ENCODE measurements at regions not wholly inside any gene's neighbourhood (a gene's known extent, or its start where the extent isn't known, plus 50 kb on each side); places are given as distances from the start of the nearest gene placed in this dataset.

- DNase-seq (ENCODE audit: low read depth, low spot score): no peak
- no peaks in the 10 kb centered on the region for H3K27me3 ChIP-seq (ENCODE audit: control insufficient read depth in 2 of 2, insufficient read depth in 2 of 2, low read length in 2 of 2)
- H3K4me2 ChIP-seq (ENCODE audit: insufficient read depth, low read length): no peak overlapping the region
- no peaks in the 10 kb centered on the region for H3K79me2 ChIP-seq (ENCODE audit: control insufficient read depth, insufficient read depth, low read length)
- H3K36me3 ChIP-seq (ENCODE audit: control insufficient read depth in 2 of 2, extremely low read depth in 1 of 2, insufficient read depth in 2 of 2, low read length in 2 of 2): peaks cover 0 to 9% of the 10 kb centered on the region in 2 experiments
- no peak overlapping the region for H3K27ac ChIP-seq (ENCODE audit: insufficient read depth, low read depth, low read length)
- no peak for FAIRE-seq
- TF ChIP-seq MYC (IDR thresholded peaks at IDR 0.05; ENCODE audit: low read depth, low read length) (no peak), EZH2 (IDR thresholded peaks at IDR 0.05; ENCODE audit: borderline replicate concordance, low read depth, low read length, severe bottlenecking) (no peak)
- no peaks in the 10 kb centered on the region for H3K9me1 ChIP-seq (replicated peaks; ENCODE audit: control insufficient read depth, extremely low read depth, insufficient read depth, low read length)
- ChIA-PET CTCF (no interaction called here), POLR2A (no interaction called here)
- dilution Hi-C loops (cut with MboI; ENCODE audit: extremely low pct_ligation_motif_present, low sequenced_read_pairs) (no loop called here), intact Hi-C loops (cut with micrococcal nuclease) (no loop called here)
- no peak overlapping the region for H2AFZ ChIP-seq (ENCODE audit: low read depth, low read length)
- H3K4me1 ChIP-seq (ENCODE audit: control insufficient read depth, extremely low read depth, insufficient read depth, low read length): no peaks in the 10 kb centered on the region
- H3K4me3 ChIP-seq (replicated peaks in 1 of 3; ENCODE audit: insufficient read depth in 1 of 3, low read depth in 1 of 3, low read length in 3 of 3): no peak overlapping the region
- BruUV-seq (replicated peaks): no TSS peak
- no peaks in the 10 kb centered on the region for H4K20me1 ChIP-seq (replicated peaks; ENCODE audit: control insufficient read depth, extremely low read depth, insufficient read depth, low read length)
- no peak overlapping the region for H3K9ac ChIP-seq (replicated peaks; ENCODE audit: extremely low read depth, insufficient read depth, low read length)
- H3K9me3 ChIP-seq (replicated peaks; ENCODE audit: control insufficient read depth, insufficient read depth, low read length): no peaks in the 10 kb centered on the region
These were observed 62.4 kb downstream of the TET3 start for GRCh38 chr2:74047152-74047551.

GRCh38 chr2:74048147-74048546, 63.4 kb downstream of the TET3 start:
- no TSS peak for BruUV-seq (replicated peaks)
- Histone ChIP-seq H2AFZ (ENCODE audit: low read depth, low read length) (no peak overlapping the region), H3K4me3 (replicated peaks in 1 of 3; ENCODE audit: insufficient read depth in 1 of 3, low read depth in 1 of 3, low read length in 3 of 3) (no peak overlapping the region), H3K9ac (replicated peaks; ENCODE audit: extremely low read depth, insufficient read depth, low read length) (no peak overlapping the region), H3K79me2 (ENCODE audit: control insufficient read depth, insufficient read depth, low read length) (no peaks in the 10 kb centered on the region), H3K27me3 (ENCODE audit: control insufficient read depth in 2 of 2, insufficient read depth in 2 of 2, low read length in 2 of 2) (no peaks in the 10 kb centered on the region), H3K27ac (ENCODE audit: insufficient read depth, low read depth, low read length) (no peak overlapping the region), H3K9me1 (replicated peaks; ENCODE audit: control insufficient read depth, extremely low read depth, insufficient read depth, low read length) (no peaks in the 10 kb centered on the region), H3K36me3 (ENCODE audit: control insufficient read depth in 2 of 2, extremely low read depth in 1 of 2, insufficient read depth in 2 of 2, low read length in 2 of 2) (peaks cover 0 to 9% of the 10 kb centered on the region in 2 experiments), H3K4me1 (ENCODE audit: control insufficient read depth, extremely low read depth, insufficient read depth, low read length) (no peaks in the 10 kb centered on the region), H4K20me1 (replicated peaks; ENCODE audit: control insufficient read depth, extremely low read depth, insufficient read depth, low read length) (no peaks in the 10 kb centered on the region), H3K4me2 (ENCODE audit: insufficient read depth, low read length) (no peak overlapping the region), H3K9me3 (replicated peaks; ENCODE audit: control insufficient read depth, insufficient read depth, low read length) (no peaks in the 10 kb centered on the region)
- intact Hi-C loops (cut with micrococcal nuclease): no loop called here
- ChIA-PET POLR2A (no interaction called here), CTCF (interaction anchor here (0.7 kb wide), 1 partner anchor 222 kb away, joined by 3 read pairs; no protein-coding TSS in a partner anchor)
- dilution Hi-C loops (cut with MboI; ENCODE audit: extremely low pct_ligation_motif_present, low sequenced_read_pairs): no loop called here
- FAIRE-seq (no peak), DNase-seq (ENCODE audit: low read depth, low spot score) (no peak)
- TF ChIP-seq POLR2A (IDR thresholded peaks at IDR 0.05; ENCODE audit: low read depth, low read length) (no peak), JUN (IDR thresholded peaks at IDR 0.05; ENCODE audit: borderline replicate concordance, insufficient read depth, insufficient read length, low read depth) (no peak), EZH2 (IDR thresholded peaks at IDR 0.05; ENCODE audit: borderline replicate concordance, low read depth, low read length, severe bottlenecking) (no peak), POLR2AphosphoS5 (IDR thresholded peaks at IDR 0.05; ENCODE audit: insufficient read depth, low read depth, low read length) (no peak)
- TF ChIP-seq, protein P1, sequence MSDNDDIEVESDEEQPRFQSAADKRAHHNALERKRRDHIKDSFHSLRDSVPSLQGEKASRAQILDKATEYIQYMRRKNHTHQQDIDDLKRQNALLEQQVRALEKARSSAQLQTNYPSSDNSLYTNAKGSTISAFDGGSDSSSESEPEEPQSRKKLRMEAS (IDR thresholded peaks at IDR 0.05; ENCODE audit: insufficient read depth, insufficient read length): no peak
